Right renal pelvis (tissue), 4 donors: ENCODE measurements at regions not wholly inside any gene's neighbourhood (a gene's known extent, or its start where the extent isn't known, plus 50 kb on each side); places are given as distances from the start of the nearest gene placed in this dataset.
"Not testable (repeated sequence)": the region's sequence is repeated elsewhere in the genome, so short reads cannot be mapped to it uniquely, and the experiment has no call there.

Experiments used
- DNase-seq, 4 donors: peaks; one replicate each; pipeline ENCODE4 v3.0.0-alpha.2; 2013; ENCODE audit warnings: low read depth in 4 of 4, low spot score in 3 of 4, missing footprints in 1 of 4

- no peak for DNase-seq
These were observed 287.8 kb upstream of the FOXF1 start for GRCh38 chr16:86222547-86222946.

GRCh38 chr16:86222965-86223551 is 287.3 kb upstream of the FOXF1 start:
- DNase-seq, result no peak

- DNase-seq, result no peak
These were observed 286.2 kb upstream of the FOXF1 start for GRCh38 chr16:86224126-86224525.

GRCh38 chr16:86224629-86225028 is 285.7 kb upstream of the FOXF1 start:
- no peak for DNase-seq

GRCh38 chr16:86225905-86226371 is 284.4 kb upstream of the FOXF1 start:
- no peak for DNase-seq

- DNase-seq, result no peak
These were observed 283.3 kb upstream of the FOXF1 start for GRCh38 chr16:86227041-86227440.

- DNase-seq, result no peak
These were observed 282.5 kb upstream of the FOXF1 start for GRCh38 chr16:86227801-86228200.

GRCh38 chr16:86228713-86229112 is 281.6 kb upstream of the FOXF1 start:
- no peak for DNase-seq

- DNase-seq, result no peak
These were observed 281.0 kb upstream of the FOXF1 start for GRCh38 chr16:86229283-86229682.

- no peak for DNase-seq
These were observed 280.3 kb upstream of the FOXF1 start for GRCh38 chr16:86229866-86230656.

GRCh38 chr16:86231321-86231995 is 278.9 kb upstream of the FOXF1 start:
- no peak for DNase-seq

- DNase-seq, result no peak
These were observed 278.4 kb upstream of the FOXF1 start for GRCh38 chr16:86231996-86232350.

GRCh38 chr16:86232496-86232895 is 277.8 kb upstream of the FOXF1 start:
- DNase-seq, result no peak

GRCh38 chr16:86233506-86233905 is 276.8 kb upstream of the FOXF1 start:
- DNase-seq, result not testable (repeated sequence)

GRCh38 chr16:86239381-86239780 is 270.9 kb upstream of the FOXF1 start:
- DNase-seq, result no peak

GRCh38 chr16:86240716-86241363 is 269.5 kb upstream of the FOXF1 start:
- peak in 2 of 4 donors; percentile 16 to 26 for DNase-seq

- DNase-seq, result no peak
These were observed 268.6 kb upstream of the FOXF1 start for GRCh38 chr16:86241681-86242080.

GRCh38 chr16:86242244-86243122 is 267.8 kb upstream of the FOXF1 start:
- no peak for DNase-seq

- DNase-seq, result no peak
These were observed 267.2 kb upstream of the FOXF1 start for GRCh38 chr16:86243123-86243473.

- no peak for DNase-seq
These were observed 266.7 kb upstream of the FOXF1 start for GRCh38 chr16:86243571-86244154.
